ENCODE measurements at regions not wholly inside any gene's neighbourhood (a gene's known extent, or its start where the extent isn't known, plus 50 kb on each side); places are given as distances from the start of the nearest gene placed in this dataset.
A peak's percentile ranks its signal among the peaks of the same experiment; 100 is the strongest.

DNA sequence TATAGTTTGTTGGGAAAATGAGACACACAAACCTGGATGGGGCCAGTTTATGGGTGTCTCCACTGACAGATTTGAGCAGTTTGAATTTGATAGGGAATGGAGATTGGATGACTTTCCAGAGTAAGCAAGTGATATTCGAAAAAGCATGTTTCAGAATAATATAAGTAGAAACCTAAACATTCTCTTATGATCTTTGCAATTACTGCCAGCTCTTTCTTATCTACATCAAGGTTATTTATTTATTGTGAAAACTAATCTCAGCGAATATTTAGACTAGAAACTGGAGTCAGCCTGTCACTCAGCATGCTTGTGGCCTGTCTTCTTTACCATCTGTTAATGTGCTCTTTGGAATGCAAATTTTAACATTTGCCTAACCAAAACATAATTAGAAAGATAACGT, 57.8 kb upstream of the SPPL2A start:
- no peak for DNase-seq
- no peaks in the 10 kb centered on the region for H3K4me1 Mint-ChIP-seq
- H3K9me3 Mint-ChIP-seq = no peaks in the 10 kb centered on the region
- peaks cover 8% of the 10 kb centered on the region for H3K27me3 Mint-ChIP-seq (ENCODE audit: low read depth, poor library complexity)
- no peaks in the 10 kb centered on the region for H3K36me3 Mint-ChIP-seq (ENCODE audit: low read depth)
- TF ChIP-seq, protein P1, sequence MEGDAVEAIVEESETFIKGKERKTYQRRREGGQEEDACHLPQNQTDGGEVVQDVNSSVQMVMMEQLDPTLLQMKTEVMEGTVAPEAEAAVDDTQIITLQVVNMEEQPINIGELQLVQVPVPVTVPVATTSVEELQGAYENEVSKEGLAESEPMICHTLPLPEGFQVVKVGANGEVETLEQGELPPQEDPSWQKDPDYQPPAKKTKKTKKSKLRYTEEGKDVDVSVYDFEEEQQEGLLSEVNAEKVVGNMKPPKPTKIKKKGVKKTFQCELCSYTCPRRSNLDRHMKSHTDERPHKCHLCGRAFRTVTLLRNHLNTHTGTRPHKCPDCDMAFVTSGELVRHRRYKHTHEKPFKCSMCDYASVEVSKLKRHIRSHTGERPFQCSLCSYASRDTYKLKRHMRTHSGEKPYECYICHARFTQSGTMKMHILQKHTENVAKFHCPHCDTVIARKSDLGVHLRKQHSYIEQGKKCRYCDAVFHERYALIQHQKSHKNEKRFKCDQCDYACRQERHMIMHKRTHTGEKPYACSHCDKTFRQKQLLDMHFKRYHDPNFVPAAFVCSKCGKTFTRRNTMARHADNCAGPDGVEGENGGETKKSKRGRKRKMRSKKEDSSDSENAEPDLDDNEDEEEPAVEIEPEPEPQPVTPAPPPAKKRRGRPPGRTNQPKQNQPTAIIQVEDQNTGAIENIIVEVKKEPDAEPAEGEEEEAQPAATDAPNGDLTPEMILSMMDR (IDR thresholded peaks at IDR 0.05) = no peak
- no peak overlapping the region for H3K27ac Mint-ChIP-seq
- H3K4me3 Mint-ChIP-seq = no peak overlapping the region

DNA sequence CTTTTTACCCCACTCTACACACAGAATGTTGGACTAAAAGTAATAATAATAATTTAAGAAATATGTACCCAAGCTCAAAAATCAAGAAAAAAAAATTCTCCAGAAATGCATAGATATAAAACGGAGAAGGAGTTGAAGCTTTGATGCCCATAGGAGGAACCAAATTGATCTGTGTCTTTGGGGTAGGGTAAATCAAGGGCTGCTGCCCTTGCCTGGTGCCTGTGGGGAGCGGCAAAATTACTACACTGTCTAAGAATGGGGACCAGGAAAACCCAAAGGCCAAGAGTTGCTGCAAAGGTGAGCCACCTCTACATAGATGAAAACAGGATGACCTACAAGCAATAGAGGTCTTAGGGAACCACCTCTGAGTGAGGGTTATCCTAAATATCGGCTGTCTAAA, 56.0 kb upstream of the SPPL2A start:
- no peak overlapping the region for H3K27ac Mint-ChIP-seq
- TF ChIP-seq, protein P1 (IDR thresholded peaks at IDR 0.05) = no peak
- no peak overlapping the region for H3K4me3 Mint-ChIP-seq
- H3K9me3 Mint-ChIP-seq = no peaks in the 10 kb centered on the region
- H3K36me3 Mint-ChIP-seq (ENCODE audit: low read depth) = no peaks in the 10 kb centered on the region
- peaks cover 8% of the 10 kb centered on the region for H3K27me3 Mint-ChIP-seq (ENCODE audit: low read depth, poor library complexity)
- H3K4me1 Mint-ChIP-seq = no peaks in the 10 kb centered on the region
- DNase-seq = no peak

DNA sequence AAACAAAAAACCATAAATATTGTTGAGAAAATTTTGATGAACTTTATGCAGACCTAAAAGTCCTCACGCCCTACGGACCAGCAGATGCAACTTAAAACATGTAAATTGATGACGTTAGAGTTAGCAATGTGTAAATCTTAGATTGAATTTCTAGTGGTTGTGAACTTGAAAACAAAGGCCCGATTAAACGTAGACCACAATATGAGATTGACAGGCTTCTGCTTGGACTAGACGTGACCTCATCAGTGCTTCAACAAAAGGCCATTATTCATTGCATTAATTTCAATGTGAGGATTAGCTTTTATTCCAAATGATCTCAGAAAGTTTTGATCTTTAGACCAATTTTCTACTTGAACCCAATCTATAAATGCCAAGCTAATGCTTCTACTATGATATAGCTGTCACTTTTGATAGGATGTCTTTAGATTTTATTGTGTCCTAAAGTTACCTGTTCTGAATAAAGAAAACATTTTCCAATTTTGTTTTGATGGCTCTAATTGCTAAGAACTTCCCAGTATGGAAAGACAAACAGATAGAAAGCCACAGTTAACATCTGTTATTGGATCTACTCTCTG, 55.4 kb upstream of the SPPL2A start:
- no peak for DNase-seq
- TF ChIP-seq, protein P1 (IDR thresholded peaks at IDR 0.05) = no peak
- Mint-ChIP-seq H3K36me3 (ENCODE audit: low read depth) (no peaks in the 10 kb centered on the region), H3K27ac (no peak overlapping the region), H3K27me3 (ENCODE audit: low read depth, poor library complexity) (peaks cover 5% of the 10 kb centered on the region), H3K9me3 (no peaks in the 10 kb centered on the region), H3K4me3 (no peak overlapping the region), H3K4me1 (no peaks in the 10 kb centered on the region)

DNA sequence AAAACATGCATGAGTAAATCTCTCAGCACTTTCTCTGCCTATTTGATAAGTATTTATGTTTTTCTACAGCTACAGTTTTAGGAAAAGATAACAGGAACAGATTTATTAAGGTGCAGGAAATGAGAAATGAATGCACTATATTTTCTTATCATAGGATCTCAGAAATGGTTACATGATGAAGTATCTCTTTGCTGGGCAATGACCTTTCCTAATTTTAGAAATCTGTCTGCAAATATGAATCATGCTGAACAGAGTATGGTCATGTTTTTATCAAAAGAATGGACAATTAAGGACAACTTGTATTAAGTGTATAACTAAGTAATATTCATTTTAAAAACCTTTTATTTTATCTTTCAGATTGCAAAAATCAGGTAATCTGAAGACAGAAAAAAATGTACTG, 53.8 kb upstream of the SPPL2A start:
- TF ChIP-seq, protein P1 (IDR thresholded peaks at IDR 0.05) = no peak
- H3K9me3 Mint-ChIP-seq = no peaks in the 10 kb centered on the region

DNA sequence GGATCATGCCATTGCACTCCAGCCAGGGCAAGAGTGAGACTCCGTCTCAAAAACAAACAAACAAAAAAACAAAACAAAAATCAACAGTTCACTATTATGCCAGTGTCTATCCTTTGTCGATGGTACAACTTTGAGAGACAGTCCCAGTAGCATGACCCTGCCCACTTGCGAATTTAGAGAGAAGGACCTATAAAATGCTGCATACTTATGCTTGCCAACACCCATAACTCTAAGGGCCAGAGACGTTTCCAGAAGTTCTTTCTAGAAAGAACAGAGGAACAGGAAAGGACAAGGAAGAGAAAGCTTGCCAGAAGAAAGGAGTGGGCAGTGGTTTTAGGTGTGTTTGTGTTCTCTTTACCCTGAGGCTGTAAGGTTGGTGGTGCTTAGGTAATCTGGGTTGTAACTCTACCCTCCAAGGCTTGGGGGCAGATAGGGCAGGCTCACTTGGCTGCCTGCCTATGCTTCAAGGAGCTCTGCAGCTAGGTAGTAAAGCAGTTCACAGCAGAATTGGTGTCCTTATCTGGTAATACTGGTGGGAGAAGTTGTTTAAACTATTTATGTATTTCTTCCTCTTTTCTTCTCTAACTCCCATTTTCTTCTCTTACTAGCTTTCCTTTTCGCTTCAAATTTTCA, 50.6 kb upstream of the SPPL2A start:
- peak overlapping the region; percentile 82 for H3K27ac Mint-ChIP-seq
- H3K4me3 Mint-ChIP-seq = no peak overlapping the region
- no peaks in the 10 kb centered on the region for H3K36me3 Mint-ChIP-seq (ENCODE audit: low read depth)
- H3K9me3 Mint-ChIP-seq = no peaks in the 10 kb centered on the region
- H3K4me1 Mint-ChIP-seq = no peaks in the 10 kb centered on the region
- TF ChIP-seq, protein P1 (IDR thresholded peaks at IDR 0.05) = no peak
- no peaks in the 10 kb centered on the region for H3K27me3 Mint-ChIP-seq (ENCODE audit: low read depth, poor library complexity)
- no peak for DNase-seq

More for the DNA sequence above, 53.8 kb upstream of the SPPL2A start:
- DNase-seq = no peak
- Mint-ChIP-seq H3K27me3 (ENCODE audit: low read depth, poor library complexity) (peaks cover 5% of the 10 kb centered on the region), H3K4me1 (no peaks in the 10 kb centered on the region), H3K4me3 (no peak overlapping the region), H3K36me3 (ENCODE audit: low read depth) (no peaks in the 10 kb centered on the region), H3K27ac (no peak overlapping the region)
